NCI-H226 (cell line): ENCODE measurements at regions not wholly inside any gene's neighbourhood (a gene's known extent, or its start where the extent isn't known, plus 50 kb on each side); places are given as distances from the start of the nearest gene placed in this dataset.

Source experiments
- DNase-seq: peaks from one replicate; pipeline ENCODE4 v3.0.0-alpha.2; 2015

DNA sequence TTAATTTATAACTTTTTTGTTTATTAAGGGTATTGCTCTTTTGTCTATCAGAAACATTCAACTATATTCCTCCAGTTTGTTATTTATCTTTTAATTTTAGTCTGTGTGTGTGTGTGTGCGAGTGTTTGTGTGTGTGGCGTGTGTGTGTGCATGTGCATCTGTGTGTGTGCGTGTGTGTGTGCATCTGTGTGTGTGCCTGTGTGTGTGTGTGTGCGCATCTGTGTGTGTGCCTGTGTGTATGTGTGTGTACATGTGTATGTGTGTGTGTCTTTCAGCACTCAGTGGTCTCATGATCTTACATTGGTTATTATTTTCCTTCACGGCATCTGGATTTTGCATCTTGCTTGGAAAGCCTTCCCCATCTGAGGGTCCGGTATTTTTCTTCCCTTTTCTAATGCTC, 281.1 kb upstream of the RTL1 start:
- DNase-seq = no peak

DNA sequence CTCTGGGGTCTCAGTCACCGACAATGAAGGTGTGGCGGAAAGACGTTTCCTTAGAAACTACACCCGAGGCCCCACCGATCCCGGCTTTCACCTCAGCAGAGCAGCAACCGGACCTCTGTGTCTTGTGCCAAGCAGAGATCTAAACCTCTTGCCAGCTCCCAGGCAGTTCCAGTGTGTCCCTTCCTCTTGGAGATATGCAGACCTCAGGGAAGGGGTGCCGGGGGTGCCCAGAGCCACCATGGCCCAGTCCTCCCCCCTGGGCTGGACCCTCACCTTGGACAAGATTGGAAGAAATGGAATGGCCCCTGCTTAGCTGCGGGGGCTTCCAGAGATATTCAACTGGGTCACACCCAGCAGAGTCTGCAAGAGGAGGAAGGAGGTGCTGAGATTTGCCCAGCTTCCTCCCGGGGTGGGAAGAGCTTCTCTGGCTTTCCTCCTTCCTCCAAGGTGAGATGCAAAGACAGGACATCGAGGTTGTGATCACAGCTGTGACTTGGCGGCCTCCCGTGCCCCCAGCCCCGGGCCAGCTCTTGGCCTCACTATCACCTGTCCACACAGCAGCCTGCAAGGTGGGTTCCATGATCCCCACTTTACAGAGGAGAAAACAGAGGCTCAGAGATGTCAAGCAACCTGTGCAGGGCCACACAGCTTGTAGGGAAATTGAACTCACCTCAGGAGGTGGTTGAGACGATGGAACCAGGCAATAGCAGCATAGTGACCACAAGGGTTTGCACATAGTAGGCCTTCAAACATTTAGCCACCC, 281.7 kb upstream of the RTL1 start:
- no peak for DNase-seq

DNA sequence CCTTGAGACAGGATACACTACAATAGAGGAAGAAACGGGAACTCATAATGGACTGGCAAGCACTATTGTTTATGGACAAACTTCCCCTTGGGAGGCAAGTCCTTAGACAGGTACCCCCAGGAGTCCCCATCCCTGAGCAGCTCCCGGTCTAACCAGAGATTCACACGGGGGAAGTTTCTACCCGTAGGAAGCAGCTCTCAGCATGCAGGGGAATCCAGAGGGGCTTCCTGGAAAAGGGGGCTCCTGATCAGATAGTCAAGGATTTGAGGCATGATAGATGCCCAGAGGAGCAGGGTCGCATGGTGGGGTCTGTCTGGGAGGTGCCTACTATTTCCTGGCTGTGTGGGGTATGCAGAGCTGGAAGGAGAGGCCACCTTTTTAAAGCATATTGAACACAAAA, 282.4 kb upstream of the RTL1 start:
- no peak for DNase-seq

DNA sequence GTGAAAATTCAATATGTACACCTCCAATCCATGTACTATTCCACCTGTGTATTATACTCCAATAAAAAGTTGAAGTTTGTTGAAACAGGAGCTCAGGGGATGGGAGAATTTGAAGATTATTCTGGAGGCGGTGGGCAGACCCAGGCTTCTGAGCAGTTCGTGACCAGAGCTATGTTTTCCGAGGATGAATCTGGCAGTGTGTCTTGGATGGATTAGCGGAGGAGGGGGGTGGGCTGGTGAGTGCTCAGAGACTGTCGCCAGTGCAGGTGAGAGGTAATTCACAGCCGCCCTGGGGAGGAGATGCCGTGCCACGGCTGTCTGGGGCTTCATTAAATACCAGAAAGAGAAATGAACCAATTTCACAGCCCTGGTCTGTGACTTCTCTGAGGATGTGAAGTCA, 283.0 kb upstream of the RTL1 start:
- DNase-seq = no peak

DNA sequence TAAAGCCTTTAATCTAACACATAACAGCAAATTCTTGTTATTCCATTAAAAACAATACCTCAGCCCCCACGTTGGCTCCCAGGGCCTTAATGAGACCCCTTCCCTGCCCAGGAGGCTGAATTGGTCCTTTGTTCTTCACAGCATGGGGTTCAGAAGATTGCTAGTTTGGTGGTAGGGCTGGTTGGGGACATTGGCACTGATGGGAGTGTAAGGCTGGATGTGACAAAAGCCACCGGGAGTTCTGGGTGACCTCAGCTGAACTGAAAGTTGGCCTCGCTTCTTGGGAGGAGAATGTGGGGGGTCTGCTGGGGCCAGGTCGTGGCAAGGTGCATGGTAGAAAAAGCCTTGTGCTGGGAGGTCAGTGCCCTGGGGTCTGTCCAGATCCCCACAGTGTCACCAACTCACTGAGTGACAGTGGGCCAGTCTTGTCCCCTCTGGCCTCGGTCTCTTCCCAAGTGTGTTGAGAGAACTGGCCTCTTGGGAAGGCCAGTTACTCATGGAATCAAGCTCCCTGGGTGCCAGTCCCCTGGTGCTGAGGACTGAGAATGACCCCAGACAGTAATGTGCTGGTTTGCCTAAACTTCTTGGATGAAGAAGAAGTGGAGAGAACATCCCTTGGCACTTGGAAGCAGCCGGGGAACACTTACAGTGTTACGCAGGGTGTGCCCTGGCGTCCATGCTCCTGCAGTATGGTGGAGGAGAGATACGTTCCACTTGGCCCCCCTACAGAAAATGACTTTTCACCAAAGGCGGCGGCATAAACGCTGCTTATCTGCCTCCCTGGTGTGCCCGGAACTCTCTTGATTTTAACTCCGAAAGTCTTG, 283.7 kb upstream of the RTL1 start:
- DNase-seq = no peak

DNA sequence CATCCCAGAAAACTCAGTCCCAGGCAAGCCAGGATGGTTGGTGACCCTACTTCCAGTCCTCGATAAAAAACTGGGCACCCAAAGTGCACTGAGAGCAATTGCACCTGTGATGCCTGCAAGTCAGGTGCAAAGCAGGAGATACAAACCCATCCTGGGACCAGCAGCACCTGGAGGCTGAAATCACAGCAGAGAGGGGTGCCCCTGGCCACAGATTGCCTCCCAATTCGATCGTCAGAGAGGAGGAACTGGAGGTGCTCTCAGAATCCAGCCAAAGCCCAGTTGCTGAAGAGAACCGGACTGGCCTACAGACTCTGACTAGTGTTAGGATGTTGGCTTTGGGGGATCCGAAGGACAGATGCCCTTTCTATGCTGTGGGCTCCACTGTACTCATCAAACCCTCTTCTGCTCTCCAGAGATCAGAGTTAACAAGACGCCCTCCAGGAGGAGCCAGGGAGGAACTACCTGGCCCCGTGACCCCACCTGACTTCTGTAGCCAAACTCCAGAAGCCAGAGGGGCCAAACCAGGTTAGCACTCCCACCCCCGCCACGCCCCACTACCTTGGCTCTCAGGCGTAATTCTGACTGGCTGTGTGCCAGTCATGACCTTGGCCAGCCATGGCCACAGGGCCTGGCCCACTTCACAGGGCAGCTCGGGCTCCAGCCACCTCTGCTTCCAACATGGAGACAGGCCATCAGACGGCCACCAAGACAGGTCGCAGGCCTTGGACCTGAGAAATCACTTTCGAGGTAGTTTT, 284.5 kb upstream of the RTL1 start:
- DNase-seq = no peak

DNA sequence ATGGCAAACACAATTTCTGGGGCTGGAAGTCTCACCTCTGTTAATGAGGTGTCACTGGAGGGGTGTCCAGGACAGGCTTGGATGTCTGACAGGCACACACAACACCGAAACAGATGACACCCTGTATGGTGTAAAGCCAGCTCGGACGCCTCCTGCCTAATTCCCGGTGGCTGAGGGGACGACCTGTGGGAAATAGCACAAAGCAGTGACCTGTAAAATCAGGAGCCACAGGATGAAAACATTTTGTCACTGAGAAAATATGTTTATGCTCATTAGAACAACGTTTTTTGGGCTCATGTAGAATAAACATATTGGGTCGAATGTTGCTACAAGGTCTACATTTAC, 285.0 kb upstream of the RTL1 start:
- DNase-seq = no peak

DNA sequence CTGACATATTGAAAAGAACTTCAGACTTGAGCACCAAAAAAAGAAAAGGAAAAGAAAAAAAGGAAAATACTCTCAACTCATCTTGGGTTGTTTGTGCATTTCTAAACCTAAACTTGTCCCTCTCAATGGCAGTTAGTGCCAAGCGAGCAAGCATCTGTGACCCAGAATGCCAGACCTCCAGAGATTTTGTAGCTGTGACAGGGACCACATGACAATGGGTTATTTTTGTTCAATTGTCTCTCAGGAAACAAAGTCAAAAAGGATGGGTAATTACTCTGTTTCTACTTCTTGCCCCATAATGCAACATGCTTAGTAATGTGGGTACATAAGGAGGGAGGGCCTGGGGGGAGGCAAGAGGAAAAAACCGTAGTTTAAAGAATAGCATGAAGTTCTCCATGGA, 285.7 kb upstream of the RTL1 start:
- DNase-seq = no peak

DNA sequence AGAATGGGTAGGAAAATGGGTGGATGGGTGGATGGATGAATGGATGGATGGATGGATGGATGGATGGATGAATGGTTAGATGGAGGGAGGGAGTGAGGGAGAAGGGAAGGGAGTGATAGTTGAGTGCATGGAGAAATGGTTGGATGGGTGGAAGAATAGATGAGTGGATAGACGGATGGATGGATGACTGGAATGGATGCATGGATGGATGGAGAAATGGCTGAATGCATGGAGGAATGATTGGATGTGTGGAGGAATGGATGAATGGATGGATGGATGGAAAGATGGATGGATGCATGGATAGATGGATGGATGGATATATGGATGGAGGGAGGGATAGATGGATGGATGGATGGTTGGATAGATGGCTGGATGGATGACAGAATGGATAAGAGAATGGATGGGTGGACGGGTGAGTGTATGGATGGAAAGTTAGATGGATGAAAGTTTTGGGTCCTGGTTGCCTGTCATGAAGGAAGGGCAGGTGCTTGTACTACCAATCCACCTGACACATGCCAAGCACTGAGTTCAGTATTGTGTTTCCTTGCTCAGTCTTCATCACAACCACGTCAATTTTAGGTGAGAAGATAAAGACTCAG, 286.5 kb upstream of the RTL1 start:
- DNase-seq = no peak

DNA sequence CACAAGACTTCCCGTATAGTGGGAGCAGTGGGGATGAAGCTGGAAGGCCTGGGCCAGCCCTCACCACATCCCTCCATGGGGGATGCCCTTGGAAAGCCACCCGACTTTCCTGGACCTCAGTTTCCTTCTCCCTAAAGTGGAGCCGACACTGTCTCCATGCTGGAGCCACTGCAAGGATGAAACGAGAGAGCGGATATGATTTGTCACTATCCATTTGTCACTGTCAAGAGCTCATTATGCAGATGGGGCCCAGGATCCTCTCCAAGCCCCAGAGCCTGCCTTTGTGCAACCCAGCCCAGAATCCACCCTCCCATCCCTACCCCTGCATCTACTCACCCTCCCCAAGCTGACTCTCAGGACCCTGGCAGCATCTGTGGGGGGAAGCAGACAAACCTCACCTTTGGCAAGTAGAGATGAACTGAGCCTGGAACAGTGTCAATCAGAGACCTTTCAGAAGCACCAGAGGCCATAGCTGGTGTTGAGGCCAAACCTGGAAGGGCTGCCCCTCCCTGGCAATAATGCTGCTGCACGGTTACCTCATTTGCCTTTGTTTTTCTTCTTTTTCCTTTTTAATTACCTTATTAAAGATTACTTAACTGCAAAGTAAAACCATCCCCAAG, 287.7 kb upstream of the RTL1 start:
- DNase-seq = no peak

DNA sequence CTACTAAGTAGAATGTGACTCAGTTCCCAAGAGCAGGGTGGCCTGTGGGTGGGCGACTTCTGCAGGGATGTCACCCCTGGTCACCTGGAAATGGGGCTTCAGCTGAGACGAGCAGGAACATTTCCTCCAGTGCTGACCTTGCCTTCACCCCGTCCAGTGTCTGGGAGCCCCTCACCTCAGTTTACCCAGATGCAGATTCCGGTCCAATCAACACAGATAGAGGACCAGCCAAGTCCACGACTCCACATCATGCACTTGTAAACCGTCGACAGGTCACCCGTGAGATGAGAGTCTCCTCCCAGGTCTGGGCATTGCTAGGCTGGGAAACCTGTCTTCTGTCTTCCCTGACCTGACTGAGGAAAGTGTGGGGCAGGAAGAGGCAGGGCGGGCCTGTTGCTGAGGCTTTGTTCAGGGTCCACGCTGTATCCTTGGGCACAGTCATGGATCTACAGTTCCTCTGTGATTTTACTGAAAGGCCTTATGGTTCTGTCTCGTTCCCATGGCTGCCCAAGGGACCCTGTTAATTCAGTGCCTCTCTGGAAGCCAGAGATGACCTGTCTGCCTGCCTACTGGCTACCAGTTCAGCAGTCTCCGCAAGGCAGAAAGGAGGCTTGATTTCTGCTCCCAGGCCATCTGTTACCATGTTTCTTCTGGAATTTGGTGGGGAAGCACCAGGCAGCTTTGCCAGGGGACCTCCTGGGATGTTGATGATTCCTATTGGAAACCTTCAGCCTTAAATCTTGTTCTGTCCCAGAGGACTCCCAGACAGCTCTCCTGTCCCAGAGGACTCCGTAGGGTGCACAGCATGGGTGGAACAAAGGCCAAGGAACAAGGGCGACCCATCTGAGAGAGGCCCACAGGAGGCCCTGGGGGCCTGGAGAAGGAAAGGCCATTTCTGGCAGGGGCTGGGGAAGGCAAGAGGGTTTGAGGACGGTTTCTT, 288.5 kb upstream of the RTL1 start:
- no peak for DNase-seq

DNA sequence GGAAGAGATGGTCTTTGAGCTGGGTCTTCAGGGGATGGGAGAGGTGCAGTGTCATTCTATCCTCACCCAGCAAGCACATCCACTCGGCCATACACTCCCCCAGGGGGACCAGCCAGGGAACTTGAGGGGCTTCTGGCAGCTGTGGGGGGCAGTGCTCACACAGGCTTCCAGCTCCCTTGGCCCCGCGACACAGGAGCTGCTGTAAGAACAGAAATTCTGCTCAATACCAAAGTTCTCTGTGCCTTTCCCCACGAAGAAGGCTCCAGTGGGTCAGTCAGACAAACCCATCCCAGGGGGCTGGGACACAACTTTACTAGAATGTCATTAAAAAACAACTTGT, 289.1 kb upstream of the RTL1 start:
- no peak for DNase-seq

DNA sequence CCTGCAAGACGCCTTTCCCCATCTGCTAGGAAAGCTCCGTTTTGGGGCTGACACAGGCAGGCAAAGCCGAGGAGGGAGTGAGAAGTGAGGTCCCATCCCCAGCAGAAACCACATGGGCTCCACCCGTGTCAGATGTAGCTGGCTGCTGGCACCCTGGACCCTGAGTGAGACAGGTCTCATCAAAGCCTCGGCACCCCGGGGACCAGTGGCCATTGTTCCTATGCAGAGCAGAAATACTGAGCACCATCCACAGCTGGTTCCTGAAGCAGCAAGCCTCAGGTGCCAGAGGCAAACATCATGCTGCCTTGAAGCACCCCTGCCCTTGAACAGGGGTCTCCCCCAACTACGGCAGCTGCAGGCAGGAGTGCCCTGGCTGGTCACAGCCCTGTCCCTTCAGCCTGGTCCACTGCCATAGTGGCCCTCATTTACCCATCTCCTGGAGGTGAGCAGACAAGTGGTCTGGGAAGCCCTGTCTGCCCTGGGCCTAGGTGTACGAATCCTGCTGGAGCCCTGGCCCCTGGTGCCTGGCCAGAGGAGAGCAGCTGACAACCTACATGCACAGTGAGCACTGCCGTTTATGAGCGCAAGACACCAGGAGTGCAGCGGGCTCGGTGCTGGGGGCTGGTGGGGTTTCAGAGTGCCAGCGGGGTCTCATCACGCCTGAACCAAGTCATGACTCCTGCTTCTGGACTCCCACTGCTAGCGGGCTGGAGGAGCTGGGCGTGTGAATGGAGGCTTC, 289.8 kb upstream of the RTL1 start:
- no peak for DNase-seq

DNA sequence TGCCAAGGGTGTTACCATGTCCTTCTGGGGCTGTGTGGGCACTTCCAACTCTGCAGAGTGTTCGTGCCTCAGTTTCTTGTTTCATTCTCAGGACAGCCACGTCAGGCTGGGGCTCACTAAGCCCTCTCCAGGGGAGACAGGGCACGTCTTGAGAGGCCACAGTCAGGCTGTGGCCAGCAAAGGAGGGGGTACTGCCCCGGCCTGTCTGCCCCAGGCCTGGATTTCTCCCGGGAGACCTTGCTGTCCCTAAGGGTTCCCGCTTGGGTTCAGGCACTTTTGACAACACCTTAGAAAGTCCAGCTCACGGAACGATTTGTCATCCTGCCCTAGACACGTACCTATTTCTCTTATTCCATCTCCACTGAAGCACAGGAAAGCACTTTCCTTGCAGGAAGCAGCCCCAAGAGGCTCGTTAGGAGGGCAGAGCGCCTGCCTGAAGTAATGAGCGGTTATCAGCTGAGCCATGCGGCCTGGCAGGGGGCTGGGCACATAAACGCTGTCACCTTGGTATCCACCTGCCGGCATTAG, 290.4 kb upstream of the RTL1 start:
- no peak for DNase-seq

DNA sequence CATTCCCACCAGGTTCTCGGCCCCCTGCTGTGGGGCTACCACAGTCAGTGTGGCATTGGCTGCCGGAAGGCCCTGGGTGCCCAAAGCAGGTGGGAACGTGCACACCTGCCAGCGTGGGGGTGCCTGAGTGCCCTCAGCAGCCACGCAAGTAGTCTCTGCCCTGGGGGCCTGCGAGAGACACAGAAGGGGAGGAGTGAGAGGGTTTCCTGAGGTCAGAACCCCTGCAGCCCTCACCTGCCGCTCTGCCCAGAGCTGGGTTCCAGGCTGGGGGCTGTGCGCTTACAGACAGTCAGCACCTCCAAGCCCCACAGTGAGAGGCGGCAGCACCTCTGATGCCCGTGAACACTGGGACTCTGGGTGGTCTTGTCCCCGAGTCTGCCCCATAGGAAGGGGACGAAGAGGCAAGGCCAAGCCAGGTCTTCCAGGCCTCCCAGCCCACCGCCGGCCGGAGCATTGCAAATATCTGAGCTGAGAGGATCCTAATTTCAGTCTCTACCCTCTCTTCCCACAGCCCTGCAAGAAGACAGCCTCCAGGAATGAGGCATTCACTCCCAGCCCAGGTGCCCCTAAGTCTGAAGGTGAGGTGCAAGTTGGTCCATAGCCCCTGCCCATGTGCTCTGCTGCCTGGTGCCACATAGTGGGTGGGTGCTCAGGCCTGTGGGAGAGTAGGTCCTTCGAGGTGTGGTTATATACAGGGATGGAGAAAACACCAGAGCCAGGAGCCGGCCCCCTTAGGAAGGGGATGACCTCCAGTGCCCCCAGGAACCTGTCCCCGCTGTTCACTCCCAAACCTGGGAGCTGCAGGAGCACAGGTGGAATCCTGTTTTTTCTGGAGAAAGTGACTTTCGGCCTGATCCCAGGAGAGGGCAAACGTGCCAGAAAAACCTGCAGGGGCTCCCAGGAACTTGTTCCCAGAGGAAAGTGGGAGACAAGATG, 291.1 kb upstream of the RTL1 start:
- DNase-seq = no peak

DNA sequence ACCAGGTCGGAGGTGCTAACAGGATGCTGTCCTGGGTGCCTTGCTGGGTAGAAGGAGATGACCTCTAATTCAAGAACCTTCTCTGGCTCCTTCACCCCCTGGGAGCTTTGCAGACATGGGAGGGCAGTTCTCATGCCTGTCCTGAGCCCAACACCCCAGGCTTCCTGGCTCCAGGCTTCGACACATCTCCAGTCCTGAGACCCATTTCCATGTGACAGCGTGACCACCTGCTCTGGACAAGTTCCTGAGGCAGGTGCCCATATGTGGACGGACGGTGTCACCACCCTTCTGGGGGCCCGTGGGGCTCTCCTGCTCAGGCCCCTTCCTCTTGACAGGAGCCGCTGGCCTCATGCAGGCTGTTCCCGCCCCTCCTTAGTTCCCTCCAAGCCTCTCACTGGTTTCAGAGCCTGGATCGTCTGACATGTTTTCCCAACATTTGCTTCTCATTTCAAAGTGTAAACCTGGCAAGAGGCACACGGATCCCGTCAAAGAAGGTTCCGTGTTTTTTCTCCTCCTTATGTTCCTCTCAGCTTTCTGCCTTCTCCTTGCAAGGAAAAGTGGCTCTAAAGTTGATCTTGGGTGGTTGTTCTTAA, 291.9 kb upstream of the RTL1 start:
- no peak for DNase-seq

DNA sequence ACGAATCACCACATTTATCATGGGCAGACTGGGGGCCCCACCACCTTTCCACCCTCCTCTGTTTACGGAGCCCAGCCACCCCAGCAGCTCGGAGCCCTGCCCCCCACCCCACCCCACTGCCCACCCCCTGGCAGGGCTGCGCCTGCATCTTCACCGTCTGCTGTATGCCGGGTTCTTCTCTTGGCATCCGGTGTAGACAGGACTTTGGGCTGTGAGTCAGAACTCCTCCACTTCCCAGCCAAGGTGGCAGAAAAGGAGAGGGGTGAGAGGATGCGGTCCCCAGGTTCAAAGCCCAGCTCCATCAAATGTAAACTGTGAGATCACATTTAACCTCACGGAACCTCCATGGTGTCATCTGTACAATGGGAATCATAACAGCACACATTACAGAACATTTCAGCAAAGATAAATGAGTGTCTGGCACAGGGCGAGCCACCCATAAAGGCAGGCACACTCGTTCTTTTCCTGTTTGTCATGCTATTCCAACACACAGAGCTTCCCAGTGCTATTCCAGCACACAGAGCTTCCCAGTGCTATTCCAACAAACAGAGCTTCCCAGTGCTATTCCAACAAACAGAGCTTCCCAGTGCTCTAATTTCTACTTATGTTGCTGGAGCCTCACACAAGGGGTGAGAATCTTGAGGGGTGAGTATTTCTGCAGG, 292.7 kb upstream of the RTL1 start:
- DNase-seq = no peak

DNA sequence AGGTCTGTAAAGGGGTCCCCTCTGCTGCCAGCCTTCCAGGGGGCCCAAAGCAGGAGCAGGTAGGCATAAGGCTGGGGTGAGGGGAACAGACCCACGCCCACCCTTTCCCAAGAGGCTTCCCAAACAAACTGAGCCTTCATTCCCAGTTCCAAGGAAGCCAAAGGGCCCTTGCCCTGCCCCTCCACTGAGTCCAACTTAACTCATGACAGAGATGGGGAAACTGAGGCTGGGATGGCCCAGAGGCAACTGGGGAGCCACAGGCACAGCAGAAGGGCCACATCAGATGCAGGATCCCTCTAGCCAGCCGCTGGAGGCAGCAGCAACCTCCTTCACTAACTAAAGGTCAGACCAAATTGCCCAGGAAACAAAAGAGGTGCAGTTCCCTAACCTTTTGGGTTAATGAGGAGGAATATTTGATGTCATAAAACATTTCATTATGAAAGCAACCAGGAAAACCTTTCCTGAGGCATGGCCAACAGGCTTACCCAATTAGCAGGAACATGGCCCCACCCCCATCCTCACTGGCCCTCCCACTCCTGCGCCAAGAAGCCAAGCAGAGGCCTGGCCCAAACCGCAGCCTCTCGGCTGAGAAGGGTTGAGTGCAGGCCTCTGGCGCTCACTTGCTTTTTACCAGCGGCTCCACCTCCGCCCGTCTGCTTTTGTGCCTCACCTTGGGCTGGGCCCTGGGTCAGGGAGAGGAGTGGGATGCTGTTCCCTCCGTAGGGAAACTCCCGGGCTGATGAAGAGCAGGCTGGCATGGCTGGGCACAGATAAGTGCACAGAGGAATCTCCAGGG, 293.5 kb upstream of the RTL1 start:
- no peak for DNase-seq
